Cardiac muscle cell (in vitro differentiated cells and primary cell): ENCODE measurements at regions not wholly inside any gene's neighbourhood (a gene's known extent, or its start where the extent isn't known, plus 50 kb on each side); places are given as distances from the start of the nearest gene placed in this dataset.

ENCODE experiments used
- DNase-seq, 2 donors: peaks; one replicate each; pipeline versions ENCODE4 v3.0.0 to v3.0.0-alpha.2; 2010 to 2017; ENCODE audit warnings: low read depth in 1 of 2, low spot score in 1 of 2
- H3K27ac ChIP-seq: fragments of 200-600 bp; sonication (generic); 2 replicates; pipeline ENCODE4 v1.5.1; 2016
- H3K27me3 ChIP-seq: fragments of 200-600 bp; sonication (generic); 2 replicates; pipeline ENCODE4 v1.6.0; 2016; ENCODE audit warnings: control low read depth
- H3K36me3 ChIP-seq: fragments of 200-600 bp; sonication (generic); 2 replicates; pipeline ENCODE4 v1.5.1; 2016; ENCODE audit warnings: control low read depth
- H3K4me1 ChIP-seq: fragments of 200-600 bp; sonication (generic); 2 replicates; pipeline ENCODE4 v1.8.1; 2017; ENCODE audit warnings: low read depth, mild to moderate bottlenecking, mixed run types
- H3K4me3 ChIP-seq: fragments of 200-600 bp; sonication (generic); 2 replicates; pipeline ENCODE4 v1.5.1; 2016; ENCODE audit warnings: mild to moderate bottlenecking
- H3K9me3 ChIP-seq: fragments of 200-600 bp; sonication (generic); 2 replicates; pipeline ENCODE4 v1.5.1; 2017; ENCODE audit warnings: low read depth, mild to moderate bottlenecking, control low read depth
- TF ChIP-seq, protein P1 (sequence below): IDR thresholded peaks from 2 replicates; pipeline ENCODE4 v1.5.1; 2012; ENCODE audit warnings: low read depth, mild to moderate bottlenecking, low read length

GRCh38 chr11:19502691-19503253 lies 209.9 kb upstream of the NAV2 start:
- H3K4me1 ChIP-seq, result no peaks in the 10 kb centered on the region
- H3K27me3 ChIP-seq, result no peaks in the 10 kb centered on the region
- DNase-seq, result no peak
- TF ChIP-seq, protein P1, sequence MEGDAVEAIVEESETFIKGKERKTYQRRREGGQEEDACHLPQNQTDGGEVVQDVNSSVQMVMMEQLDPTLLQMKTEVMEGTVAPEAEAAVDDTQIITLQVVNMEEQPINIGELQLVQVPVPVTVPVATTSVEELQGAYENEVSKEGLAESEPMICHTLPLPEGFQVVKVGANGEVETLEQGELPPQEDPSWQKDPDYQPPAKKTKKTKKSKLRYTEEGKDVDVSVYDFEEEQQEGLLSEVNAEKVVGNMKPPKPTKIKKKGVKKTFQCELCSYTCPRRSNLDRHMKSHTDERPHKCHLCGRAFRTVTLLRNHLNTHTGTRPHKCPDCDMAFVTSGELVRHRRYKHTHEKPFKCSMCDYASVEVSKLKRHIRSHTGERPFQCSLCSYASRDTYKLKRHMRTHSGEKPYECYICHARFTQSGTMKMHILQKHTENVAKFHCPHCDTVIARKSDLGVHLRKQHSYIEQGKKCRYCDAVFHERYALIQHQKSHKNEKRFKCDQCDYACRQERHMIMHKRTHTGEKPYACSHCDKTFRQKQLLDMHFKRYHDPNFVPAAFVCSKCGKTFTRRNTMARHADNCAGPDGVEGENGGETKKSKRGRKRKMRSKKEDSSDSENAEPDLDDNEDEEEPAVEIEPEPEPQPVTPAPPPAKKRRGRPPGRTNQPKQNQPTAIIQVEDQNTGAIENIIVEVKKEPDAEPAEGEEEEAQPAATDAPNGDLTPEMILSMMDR, result no peak
- no peak overlapping the region for H3K27ac ChIP-seq
- no peaks in the 10 kb centered on the region for H3K9me3 ChIP-seq
- no peaks in the 10 kb centered on the region for H3K36me3 ChIP-seq
- no peak overlapping the region for H3K4me3 ChIP-seq

- TF ChIP-seq, protein P1, result no peak
- H3K27me3 ChIP-seq, result no peaks in the 10 kb centered on the region
Measured at GRCh38 chr11:19501631-19502030, 211.0 kb upstream of the NAV2 start.

DNA sequence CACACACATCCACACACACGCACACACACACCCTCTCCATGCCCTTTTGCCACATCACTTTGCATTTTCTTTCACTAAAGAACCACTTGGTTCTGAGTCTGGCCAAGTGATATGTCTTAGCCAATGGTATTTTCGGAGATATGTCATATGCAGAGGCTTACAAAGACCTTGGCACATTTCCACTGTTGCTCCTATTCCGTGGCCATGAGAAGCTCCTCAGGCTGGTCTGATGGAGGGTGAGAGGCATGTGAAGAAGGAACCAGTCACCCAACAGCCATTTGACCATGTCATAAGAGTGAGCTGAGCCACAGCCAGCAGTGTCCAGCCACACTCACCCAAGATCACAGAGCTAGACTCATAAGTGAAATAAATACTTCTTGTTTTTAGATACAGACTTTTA lies 212.6 kb upstream of the NAV2 start:
- Histone ChIP-seq H3K4me3 (no peak overlapping the region), H3K4me1 (peaks cover 4% of the 10 kb centered on the region), H3K27me3 (no peaks in the 10 kb centered on the region), H3K27ac (no peak overlapping the region), H3K9me3 (no peaks in the 10 kb centered on the region), H3K36me3 (no peaks in the 10 kb centered on the region)
- TF ChIP-seq, protein P1, result no peak
- peak in 1 of 2 donors; percentile 46 for DNase-seq

More at GRCh38 chr11:19501631-19502030, 211.0 kb upstream of the NAV2 start:
- Histone ChIP-seq H3K27ac (no peak overlapping the region), H3K36me3 (no peaks in the 10 kb centered on the region), H3K4me3 (no peak overlapping the region), H3K4me1 (no peaks in the 10 kb centered on the region), H3K9me3 (no peaks in the 10 kb centered on the region)
- DNase-seq, result no peak

- DNase-seq, result peak in 1 of 2 donors; percentile 26
- H3K27ac ChIP-seq, result no peak overlapping the region
- TF ChIP-seq, protein P1, result no peak
Measured at GRCh38 chr11:19499026-19499669, 213.5 kb upstream of the NAV2 start.

DNA sequence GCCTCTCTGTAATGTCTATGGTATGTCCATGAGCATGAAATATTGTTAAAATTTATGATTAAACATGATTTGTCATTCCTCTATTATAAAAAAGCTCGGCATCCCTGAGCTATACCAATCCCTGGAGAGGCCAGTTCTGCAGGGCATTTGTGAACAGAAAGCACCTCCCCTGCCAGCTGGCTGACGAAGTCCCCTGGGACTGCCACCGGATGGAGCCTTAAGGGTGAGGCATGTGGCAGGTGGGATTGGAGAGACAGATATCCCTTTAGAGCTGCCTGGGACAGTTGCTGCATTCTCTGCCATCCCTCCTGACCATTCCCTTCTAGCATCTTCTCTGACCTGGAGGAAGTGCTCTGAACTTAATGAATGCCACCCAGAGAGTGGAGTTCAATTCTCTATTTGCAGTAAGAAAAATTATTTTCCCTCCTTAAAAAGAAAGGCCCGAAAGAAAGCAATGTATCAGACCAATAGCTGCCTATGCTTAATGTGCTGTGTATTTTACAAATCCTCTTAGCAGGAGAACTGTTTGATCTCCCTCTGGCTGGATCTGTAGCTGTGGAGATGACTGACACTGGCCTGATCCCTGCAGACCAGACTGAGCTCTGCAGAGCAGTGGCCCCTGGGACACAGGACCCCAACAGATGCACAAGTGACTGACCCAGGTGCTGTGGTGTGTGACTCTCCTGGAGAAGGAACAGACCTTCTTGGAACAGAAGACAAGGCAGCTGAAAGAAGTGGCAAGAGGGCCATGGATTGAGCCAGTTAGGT lies 219.0 kb upstream of the NAV2 start:
- DNase-seq, result no peak
- no peaks in the 10 kb centered on the region for H3K9me3 ChIP-seq
- H3K4me1 ChIP-seq, result peaks cover 4% of the 10 kb centered on the region
- TF ChIP-seq, protein P1, result no peak
- H3K27me3 ChIP-seq, result no peaks in the 10 kb centered on the region
- H3K36me3 ChIP-seq, result no peaks in the 10 kb centered on the region
- H3K4me3 ChIP-seq, result no peak overlapping the region
- no peak overlapping the region for H3K27ac ChIP-seq

More at GRCh38 chr11:19499026-19499669, 213.5 kb upstream of the NAV2 start:
- Histone ChIP-seq H3K27me3 (no peaks in the 10 kb centered on the region), H3K36me3 (no peaks in the 10 kb centered on the region), H3K4me1 (peaks cover 4% of the 10 kb centered on the region), H3K4me3 (no peak overlapping the region), H3K9me3 (no peaks in the 10 kb centered on the region)
